Urinary bladder (tissue), 3 donors: ENCODE measurements at regions not wholly inside any gene's neighbourhood (a gene's known extent, or its start where the extent isn't known, plus 50 kb on each side); places are given as distances from the start of the nearest gene placed in this dataset.

Experiments
- DNase-seq: peaks from one replicate; pipeline ENCODE4 v3.0.0-alpha.2; 2015; ENCODE audit errors: extremely low spot score
- H3K27ac ChIP-seq: one replicate; pipeline ENCODE4 v1.5.1; 2013; ENCODE audit warnings: low read depth, mild to moderate bottlenecking, moderate library complexity
- H3K36me3 ChIP-seq: one replicate; pipeline ENCODE4 v1.6.1; 2013; ENCODE audit warnings: mild to moderate bottlenecking, moderate library complexity; ENCODE audit not compliant: insufficient read depth
- H3K4me1 ChIP-seq: one replicate; pipeline ENCODE4 v1.6.1; 2013; ENCODE audit warnings: mild to moderate bottlenecking, moderate library complexity; ENCODE audit not compliant: insufficient read depth
- H3K4me3 ChIP-seq: one replicate; pipeline ENCODE4 v1.5.1; 2013; ENCODE audit warnings: low read depth, low read length
- whole genome bisulfite sequencing: extraction: QIAGEN DNeasy Blood & Tissue Kit; methylation state at CpG from one replicate; pipeline ENCODE4 v1.1.7; 2013; 5-methylcytosine and 5-hydroxymethylcytosine counted together
- donor health status: healthy with polysubstance abuse.
- donor health status: healthy.

GRCh38 chr3:101172516-101172915 is 147.9 kb downstream of the IMPG2 start:
- no peak for DNase-seq
- H3K36me3 ChIP-seq = no peaks in the 10 kb centered on the region
- 45% methylated on average over 1 of the region's 1 CpG for WGBS

GRCh38 chr3:101171681-101172191 is 148.6 kb downstream of the IMPG2 start:
- Histone ChIP-seq H3K4me1 (no peaks in the 10 kb centered on the region), H3K36me3 (no peaks in the 10 kb centered on the region), H3K4me3 (no peak overlapping the region), H3K27ac (no peak overlapping the region)
- DNase-seq = no peak
- WGBS = 95% methylated on average over 2 of the region's 2 CpGs

More at GRCh38 chr3:101172516-101172915, 147.9 kb downstream of the IMPG2 start:
- Histone ChIP-seq H3K27ac (no peak overlapping the region), H3K4me3 (no peak overlapping the region), H3K4me1 (no peaks in the 10 kb centered on the region)

GRCh38 chr3:101170806-101171558 is 149.4 kb downstream of the IMPG2 start:
- Histone ChIP-seq H3K36me3 (no peaks in the 10 kb centered on the region), H3K4me1 (no peaks in the 10 kb centered on the region), H3K4me3 (no peak overlapping the region), H3K27ac (no peak overlapping the region)
- no peak for DNase-seq
- WGBS = 81% methylated on average over 5 of the region's 5 CpGs

- WGBS = 51% methylated on average over 8 of the region's 8 CpGs
- Histone ChIP-seq H3K27ac (no peak overlapping the region), H3K4me1 (no peaks in the 10 kb centered on the region), H3K36me3 (no peaks in the 10 kb centered on the region), H3K4me3 (no peak overlapping the region)
- DNase-seq = no peak
These were observed 150.2 kb downstream of the IMPG2 start for GRCh38 chr3:101170062-101170771.

- Histone ChIP-seq H3K4me3 (no peak overlapping the region), H3K36me3 (no peaks in the 10 kb centered on the region), H3K4me1 (no peaks in the 10 kb centered on the region), H3K27ac (no peak overlapping the region)
- WGBS = 68% methylated on average over 3 of the region's 3 CpGs
- no peak for DNase-seq
These were observed 150.9 kb downstream of the IMPG2 start for GRCh38 chr3:101169516-101169915.

- WGBS = 94% methylated on average over 2 of the region's 2 CpGs
- no peak overlapping the region for H3K4me3 ChIP-seq
- DNase-seq = no peak
- H3K4me1 ChIP-seq = no peaks in the 10 kb centered on the region
- H3K36me3 ChIP-seq = no peaks in the 10 kb centered on the region
- no peak overlapping the region for H3K27ac ChIP-seq
These were observed 153.0 kb downstream of the IMPG2 start for GRCh38 chr3:101167376-101167775.

GRCh38 chr3:101166150-101166549 is 154.2 kb downstream of the IMPG2 start:
- H3K4me3 ChIP-seq = no peak overlapping the region
- no peak for DNase-seq
- 98% methylated on average over 2 of the region's 2 CpGs for WGBS
- no peaks in the 10 kb centered on the region for H3K36me3 ChIP-seq
- no peak overlapping the region for H3K27ac ChIP-seq
- H3K4me1 ChIP-seq = no peaks in the 10 kb centered on the region

GRCh38 chr3:101163554-101163953 is 156.8 kb downstream of the IMPG2 start:
- H3K36me3 ChIP-seq = no peaks in the 10 kb centered on the region
- no peaks in the 10 kb centered on the region for H3K4me1 ChIP-seq
- no peak overlapping the region for H3K27ac ChIP-seq
- no peak for DNase-seq
- no peak overlapping the region for H3K4me3 ChIP-seq

- no peak for DNase-seq
- H3K4me1 ChIP-seq = no peaks in the 10 kb centered on the region
- H3K4me3 ChIP-seq = no peak overlapping the region
- H3K27ac ChIP-seq = no peak overlapping the region
- WGBS = 92% methylated on average over 3 of the region's 3 CpGs
- H3K36me3 ChIP-seq = no peaks in the 10 kb centered on the region
These were observed 160.9 kb downstream of the IMPG2 start for GRCh38 chr3:101159478-101159877.

- no peak for DNase-seq
- H3K27ac ChIP-seq = no peak overlapping the region
- WGBS = 0% methylated on average over 1 of the region's 1 CpG
- H3K4me1 ChIP-seq = no peaks in the 10 kb centered on the region
- no peaks in the 10 kb centered on the region for H3K36me3 ChIP-seq
- H3K4me3 ChIP-seq = no peak overlapping the region
These were observed 162.0 kb downstream of the IMPG2 start for GRCh38 chr3:101158374-101158773.

- Histone ChIP-seq H3K27ac (no peak overlapping the region), H3K4me3 (no peak overlapping the region), H3K36me3 (no peaks in the 10 kb centered on the region), H3K4me1 (no peaks in the 10 kb centered on the region)
- WGBS = 76% methylated on average over 1 of the region's 1 CpG
- DNase-seq = no peak
These were observed 163.5 kb downstream of the IMPG2 start for GRCh38 chr3:101156787-101157345.

GRCh38 chr3:101155825-101156224 is 162.6 kb upstream of the ABI3BP start:
- Histone ChIP-seq H3K27ac (no peak overlapping the region), H3K4me1 (no peaks in the 10 kb centered on the region), H3K4me3 (no peak overlapping the region), H3K36me3 (no peaks in the 10 kb centered on the region)
- DNase-seq = no peak

GRCh38 chr3:101154401-101154800 is 161.2 kb upstream of the ABI3BP start:
- 89% methylated on average over 2 of the region's 2 CpGs for WGBS
- Histone ChIP-seq H3K4me3 (no peak overlapping the region), H3K27ac (no peak overlapping the region), H3K4me1 (no peaks in the 10 kb centered on the region), H3K36me3 (no peaks in the 10 kb centered on the region)
- no peak for DNase-seq
